ENCODE measurements at regions not wholly inside any gene's neighbourhood (a gene's known extent, or its start where the extent isn't known, plus 50 kb on each side); places are given as distances from the start of the nearest gene placed in this dataset.

GRCh38 chrX:43140582-43140981, 362.6 kb upstream of the PPP1R2C start:
- DNase-seq (ENCODE audit: low read depth in 2 of 2): no peak
- H3K4me2 ChIP-seq (ENCODE audit: extremely low read depth, insufficient read depth, low read length): no peak overlapping the region
- TF ChIP-seq EZH2 (IDR thresholded peaks at IDR 0.05; ENCODE audit: low read length, missing control alignments) (no peak), CTCF (conservative IDR thresholded peaks at IDR 0.05 in 1 of 2, IDR thresholded peaks at IDR 0.05 in 1 of 2; ENCODE audit: low read depth in 1 of 2, low read length in 2 of 2) (no peak)
- H3K9ac ChIP-seq (ENCODE audit: insufficient read depth, low read length): no peak overlapping the region
- H2AFZ ChIP-seq (ENCODE audit: low read length): no peak overlapping the region
- H3K79me2 ChIP-seq (ENCODE audit: control insufficient read depth, insufficient read depth, low read length): no peaks in the 10 kb centered on the region
- no peaks in the 10 kb centered on the region for H3K36me3 ChIP-seq (ENCODE audit: control insufficient read depth, insufficient read depth, low read length)
- H3K9me3 ChIP-seq (ENCODE audit: control insufficient read depth, insufficient read depth, low read depth, low read length): no peaks in the 10 kb centered on the region
- H3K4me1 ChIP-seq (ENCODE audit: control insufficient read depth, extremely low read depth, insufficient read depth, low read length): no peaks in the 10 kb centered on the region
- H3K27me3 ChIP-seq (ENCODE audit: control insufficient read depth, insufficient read depth, low read length): no peaks in the 10 kb centered on the region
- no peak overlapping the region for H3K27ac ChIP-seq (ENCODE audit: insufficient read depth, low read length)
- no peak overlapping the region for H3K4me3 ChIP-seq (replicated peaks in 1 of 4; ENCODE audit: control extremely low read depth in 1 of 4, insufficient read depth in 1 of 4, low read depth in 3 of 4, low read length in 4 of 4)
- H4K20me1 ChIP-seq (ENCODE audit: control insufficient read depth, extremely low read depth, insufficient read depth, low read length): no peaks in the 10 kb centered on the region

GRCh38 chrX:43141885-43142284, 363.9 kb upstream of the PPP1R2C start:
- Histone ChIP-seq H3K27ac (ENCODE audit: insufficient read depth, low read length) (no peak overlapping the region), H2AFZ (ENCODE audit: low read length) (no peak overlapping the region), H3K36me3 (ENCODE audit: control insufficient read depth, insufficient read depth, low read length) (no peaks in the 10 kb centered on the region), H3K27me3 (ENCODE audit: control insufficient read depth, insufficient read depth, low read length) (no peaks in the 10 kb centered on the region), H3K4me2 (ENCODE audit: extremely low read depth, insufficient read depth, low read length) (no peak overlapping the region), H3K9ac (ENCODE audit: insufficient read depth, low read length) (no peak overlapping the region), H3K9me3 (ENCODE audit: control insufficient read depth, insufficient read depth, low read depth, low read length) (no peaks in the 10 kb centered on the region), H4K20me1 (ENCODE audit: control insufficient read depth, extremely low read depth, insufficient read depth, low read length) (no peaks in the 10 kb centered on the region), H3K4me1 (ENCODE audit: control insufficient read depth, extremely low read depth, insufficient read depth, low read length) (no peaks in the 10 kb centered on the region), H3K4me3 (replicated peaks in 1 of 4; ENCODE audit: control extremely low read depth in 1 of 4, insufficient read depth in 1 of 4, low read depth in 3 of 4, low read length in 4 of 4) (no peak overlapping the region), H3K79me2 (ENCODE audit: control insufficient read depth, insufficient read depth, low read length) (no peaks in the 10 kb centered on the region)
- DNase-seq (ENCODE audit: low read depth in 2 of 2): no peak
- no peak for TF ChIP-seq EZH2 (IDR thresholded peaks at IDR 0.05; ENCODE audit: low read length, missing control alignments)
- no peak for TF ChIP-seq CTCF (conservative IDR thresholded peaks at IDR 0.05 in 1 of 2, IDR thresholded peaks at IDR 0.05 in 1 of 2; ENCODE audit: low read depth in 1 of 2, low read length in 2 of 2)

DNA sequence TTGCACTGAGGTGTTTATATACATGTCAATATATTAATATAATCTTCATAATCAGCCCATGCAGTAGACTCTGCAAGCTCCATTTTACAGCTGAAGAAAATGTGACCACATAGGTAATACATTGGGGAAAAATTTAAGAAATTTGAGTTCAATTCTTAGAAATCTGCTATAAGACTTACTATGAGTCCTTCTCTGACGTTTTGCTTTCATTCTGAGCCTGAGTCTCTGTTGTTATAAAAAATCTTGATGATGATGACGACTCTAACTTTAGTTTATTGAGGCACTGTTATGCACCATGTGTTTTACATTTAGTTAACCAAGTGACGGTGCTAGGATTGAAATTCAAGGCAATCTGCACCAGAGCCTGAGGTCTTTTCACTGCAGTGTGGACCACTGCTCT, 370.3 kb upstream of the PPP1R2C start:
- DNase-seq (ENCODE audit: low read depth in 2 of 2): no peak
- no peak overlapping the region for H3K27ac ChIP-seq (ENCODE audit: insufficient read depth, low read length)
- no peaks in the 10 kb centered on the region for H3K27me3 ChIP-seq (ENCODE audit: control insufficient read depth, insufficient read depth, low read length)
- no peaks in the 10 kb centered on the region for H3K79me2 ChIP-seq (ENCODE audit: control insufficient read depth, insufficient read depth, low read length)
- no peaks in the 10 kb centered on the region for H3K4me1 ChIP-seq (ENCODE audit: control insufficient read depth, extremely low read depth, insufficient read depth, low read length)
- no peak overlapping the region for H3K4me3 ChIP-seq (replicated peaks in 1 of 4; ENCODE audit: control extremely low read depth in 1 of 4, insufficient read depth in 1 of 4, low read depth in 3 of 4, low read length in 4 of 4)
- H3K36me3 ChIP-seq (ENCODE audit: control insufficient read depth, insufficient read depth, low read length): no peaks in the 10 kb centered on the region
- no peak for TF ChIP-seq CTCF (conservative IDR thresholded peaks at IDR 0.05 in 1 of 2, IDR thresholded peaks at IDR 0.05 in 1 of 2; ENCODE audit: low read depth in 1 of 2, low read length in 2 of 2)
- no peak for TF ChIP-seq EZH2 (IDR thresholded peaks at IDR 0.05; ENCODE audit: low read length, missing control alignments)
- H3K9ac ChIP-seq (ENCODE audit: insufficient read depth, low read length): no peak overlapping the region
- H2AFZ ChIP-seq (ENCODE audit: low read length): no peak overlapping the region
- no peak overlapping the region for H3K4me2 ChIP-seq (ENCODE audit: extremely low read depth, insufficient read depth, low read length)
- no peaks in the 10 kb centered on the region for H3K9me3 ChIP-seq (ENCODE audit: control insufficient read depth, insufficient read depth, low read depth, low read length)
- no peaks in the 10 kb centered on the region for H4K20me1 ChIP-seq (ENCODE audit: control insufficient read depth, extremely low read depth, insufficient read depth, low read length)
